AG09309 (cell line): ENCODE measurements at regions not wholly inside any gene's neighbourhood (a gene's known extent, or its start where the extent isn't known, plus 50 kb on each side); places are given as distances from the start of the nearest gene placed in this dataset.
"Not testable (repeated sequence)": the region's sequence is repeated elsewhere in the genome, so short reads cannot be mapped to it uniquely, and the experiment has no call there.

Source experiments
- DNase-seq: peaks from one replicate; pipeline ENCODE4 v3.0.0-alpha.2; 2010; ENCODE audit warnings: low read depth
- H3K4me3 ChIP-seq: 2 replicates; pipeline ENCODE4 v1.5.1; 2011; ENCODE audit warnings: mild to moderate bottlenecking, low read depth, low read length, moderate library complexity; ENCODE audit not compliant: control insufficient read depth
- CTCF ChIP-seq: IDR thresholded peaks from 2 replicates; pipeline ENCODE4 v1.5.1; 2011; ENCODE audit warnings: mild to moderate bottlenecking, low read depth, low read length, inconsistent platforms; ENCODE audit not compliant: insufficient read depth, control insufficient read depth; ENCODE audit errors: missing control alignments

GRCh38 chr12:73225941-73226340 is 953.8 kb downstream of the TRHDE start:
- H3K4me3 ChIP-seq: no peak overlapping the region
- DNase-seq: no peak
- TF ChIP-seq CTCF: no peak

- no peak for TF ChIP-seq CTCF
- no peak for DNase-seq
- H3K4me3 ChIP-seq: no peak overlapping the region
These were observed 954.4 kb downstream of the TRHDE start for GRCh38 chr12:73226593-73226992.

- not testable (repeated sequence) for DNase-seq, H3K4me3 ChIP-seq
These were observed 956.7 kb downstream of the TRHDE start for GRCh38 chr12:73228828-73229227.

- TF ChIP-seq CTCF: no peak
These were observed 963.2 kb downstream of the TRHDE start for GRCh38 chr12:73235387-73235786.

GRCh38 chr12:73240110-73240509 is 967.9 kb downstream of the TRHDE start:
- H3K4me3 ChIP-seq: no peak overlapping the region
- no peak for TF ChIP-seq CTCF
- DNase-seq: no peak

More at GRCh38 chr12:73235387-73235786, 963.2 kb downstream of the TRHDE start:
- no peak overlapping the region for H3K4me3 ChIP-seq
- DNase-seq: no peak

- no peak for DNase-seq
- no peak overlapping the region for H3K4me3 ChIP-seq
- TF ChIP-seq CTCF: no peak
These were observed 990.7 kb downstream of the TRHDE start for GRCh38 chr12:73262788-73263381.

- no peak overlapping the region for H3K4me3 ChIP-seq
- DNase-seq: no peak
- no peak for TF ChIP-seq CTCF
These were observed 994.0 kb downstream of the TRHDE start for GRCh38 chr12:73266206-73266605.
